ENCODE measurements at regions not wholly inside any gene's neighbourhood (a gene's known extent, or its start where the extent isn't known, plus 50 kb on each side); places are given as distances from the start of the nearest gene placed in this dataset.

DNA sequence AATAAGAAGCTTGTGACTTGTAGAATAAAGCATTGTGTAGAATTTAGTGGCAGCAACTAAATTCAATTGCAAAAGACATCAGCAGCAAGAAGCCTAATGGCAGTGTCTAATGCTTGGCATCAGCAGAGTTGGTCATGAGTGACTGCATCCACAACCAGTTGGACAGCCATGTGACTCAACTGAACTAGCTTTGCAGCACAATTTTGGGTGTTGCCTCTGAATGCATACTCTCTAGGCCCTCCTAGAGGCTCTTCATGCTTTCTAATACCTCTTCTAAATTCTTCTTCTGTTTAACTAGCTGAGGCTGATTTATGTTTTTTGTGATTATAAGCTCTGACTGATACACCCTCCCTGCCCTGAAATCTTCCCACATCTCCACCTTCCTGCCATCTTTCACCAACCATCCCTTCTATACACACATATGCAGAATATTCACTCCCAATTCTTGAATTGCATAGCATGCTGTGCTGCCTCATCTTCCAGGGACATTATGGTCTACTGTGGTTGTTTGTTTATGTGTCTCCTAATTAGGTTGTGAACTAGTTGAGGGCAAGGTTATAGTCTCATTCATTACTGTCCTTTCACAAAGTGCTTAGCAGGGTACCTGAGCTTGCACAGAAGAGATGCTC, 266.7 kb upstream of the GJB5 start:
- H3F3A ChIP-seq (replicated peaks; ENCODE audit: low read depth) = no peaks in the 10 kb centered on the region
- ATAC-seq (no peak), DNase-seq (ENCODE audit: low spot score) (no peak)
- no peaks in the 10 kb centered on the region for H3K4me1 ChIP-seq (ENCODE audit: insufficient read depth)
- Mint-ChIP-seq H3K9me3 (peaks cover 40% of the 10 kb centered on the region), H3K27me3 (ENCODE audit: insufficient read depth, low read depth, poor library complexity) (peaks cover 10% of the 10 kb centered on the region), H3K27ac (no peak overlapping the region), H3K4me1 (no peaks in the 10 kb centered on the region), H3K4me3 (no peak overlapping the region), H3K36me3 (ENCODE audit: low read depth) (peaks cover 3% of the 10 kb centered on the region; the same call in 2 of the 3 replicates)
- H3K9me2 ChIP-seq (ENCODE audit: insufficient read depth) = peaks cover 8% of the 10 kb centered on the region; the same call in 1 of the 2 replicates
- no peak overlapping the region for H3K4me3 ChIP-seq
- H3K79me2 ChIP-seq (replicated peaks; ENCODE audit: insufficient read depth) = no peaks in the 10 kb centered on the region
- H3K27me3 ChIP-seq (ENCODE audit: insufficient read depth) = no peaks in the 10 kb centered on the region
- H4K20me1 ChIP-seq (replicated peaks; ENCODE audit: insufficient read depth) = no peaks in the 10 kb centered on the region
- H2AFZ ChIP-seq = no peak overlapping the region
- no peak for TF ChIP-seq EZH2phosphoT487 (IDR thresholded peaks at IDR 0.05; ENCODE audit: unreplicated experiment)
- TF ChIP-seq CTCF (conservative IDR thresholded peaks at IDR 0.05; ENCODE audit: low read depth in 2 of 2) = no peak
- no peak for TF ChIP-seq ZNF462 (CRISPR knock-in tag; IDR thresholded peaks at IDR 0.05)
- no peak for TF ChIP-seq ZNF114 (CRISPR knock-in tag; IDR thresholded peaks at IDR 0.05)
- TF ChIP-seq STAT1 (IDR thresholded peaks at IDR 0.05; ENCODE audit: unreplicated experiment) = no peak
- no peak for TF ChIP-seq NANOG (IDR thresholded peaks at IDR 0.05; ENCODE audit: borderline replicate concordance)
- TF ChIP-seq, protein P1, sequence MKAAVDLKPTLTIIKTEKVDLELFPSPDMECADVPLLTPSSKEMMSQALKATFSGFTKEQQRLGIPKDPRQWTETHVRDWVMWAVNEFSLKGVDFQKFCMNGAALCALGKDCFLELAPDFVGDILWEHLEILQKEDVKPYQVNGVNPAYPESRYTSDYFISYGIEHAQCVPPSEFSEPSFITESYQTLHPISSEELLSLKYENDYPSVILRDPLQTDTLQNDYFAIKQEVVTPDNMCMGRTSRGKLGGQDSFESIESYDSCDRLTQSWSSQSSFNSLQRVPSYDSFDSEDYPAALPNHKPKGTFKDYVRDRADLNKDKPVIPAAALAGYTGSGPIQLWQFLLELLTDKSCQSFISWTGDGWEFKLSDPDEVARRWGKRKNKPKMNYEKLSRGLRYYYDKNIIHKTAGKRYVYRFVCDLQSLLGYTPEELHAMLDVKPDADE (IDR thresholded peaks at IDR 0.05) = no peak
- no peak for TF ChIP-seq JUNB (IDR thresholded peaks at IDR 0.05; ENCODE audit: unreplicated experiment)
- TF ChIP-seq POLR2AphosphoS5 (IDR thresholded peaks at IDR 0.05; ENCODE audit: low read depth) = no peak
- TF ChIP-seq EZH2 (IDR thresholded peaks at IDR 0.05; ENCODE audit: low read depth, unreplicated experiment) = no peak
- TF ChIP-seq, protein P2, sequence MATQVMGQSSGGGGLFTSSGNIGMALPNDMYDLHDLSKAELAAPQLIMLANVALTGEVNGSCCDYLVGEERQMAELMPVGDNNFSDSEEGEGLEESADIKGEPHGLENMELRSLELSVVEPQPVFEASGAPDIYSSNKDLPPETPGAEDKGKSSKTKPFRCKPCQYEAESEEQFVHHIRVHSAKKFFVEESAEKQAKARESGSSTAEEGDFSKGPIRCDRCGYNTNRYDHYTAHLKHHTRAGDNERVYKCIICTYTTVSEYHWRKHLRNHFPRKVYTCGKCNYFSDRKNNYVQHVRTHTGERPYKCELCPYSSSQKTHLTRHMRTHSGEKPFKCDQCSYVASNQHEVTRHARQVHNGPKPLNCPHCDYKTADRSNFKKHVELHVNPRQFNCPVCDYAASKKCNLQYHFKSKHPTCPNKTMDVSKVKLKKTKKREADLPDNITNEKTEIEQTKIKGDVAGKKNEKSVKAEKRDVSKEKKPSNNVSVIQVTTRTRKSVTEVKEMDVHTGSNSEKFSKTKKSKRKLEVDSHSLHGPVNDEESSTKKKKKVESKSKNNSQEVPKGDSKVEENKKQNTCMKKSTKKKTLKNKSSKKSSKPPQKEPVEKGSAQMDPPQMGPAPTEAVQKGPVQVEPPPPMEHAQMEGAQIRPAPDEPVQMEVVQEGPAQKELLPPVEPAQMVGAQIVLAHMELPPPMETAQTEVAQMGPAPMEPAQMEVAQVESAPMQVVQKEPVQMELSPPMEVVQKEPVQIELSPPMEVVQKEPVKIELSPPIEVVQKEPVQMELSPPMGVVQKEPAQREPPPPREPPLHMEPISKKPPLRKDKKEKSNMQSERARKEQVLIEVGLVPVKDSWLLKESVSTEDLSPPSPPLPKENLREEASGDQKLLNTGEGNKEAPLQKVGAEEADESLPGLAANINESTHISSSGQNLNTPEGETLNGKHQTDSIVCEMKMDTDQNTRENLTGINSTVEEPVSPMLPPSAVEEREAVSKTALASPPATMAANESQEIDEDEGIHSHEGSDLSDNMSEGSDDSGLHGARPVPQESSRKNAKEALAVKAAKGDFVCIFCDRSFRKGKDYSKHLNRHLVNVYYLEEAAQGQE (IDR thresholded peaks at IDR 0.05; ENCODE audit: unreplicated experiment) = no peak
- no peak for TF ChIP-seq CREB1 (CRISPR knock-in tag; IDR thresholded peaks at IDR 0.05; ENCODE audit: low read depth)
- TF ChIP-seq ZNF331 (CRISPR knock-in tag; IDR thresholded peaks at IDR 0.05; ENCODE audit: low read depth) = no peak
- H3K4me2 ChIP-seq = no peak overlapping the region
- no peaks in the 10 kb centered on the region for H3K36me3 ChIP-seq (ENCODE audit: insufficient read depth)
- H3K27ac ChIP-seq (ENCODE audit: low read depth) = no peak overlapping the region

All from GM23338 (cell line).